Hematopoietic multipotent progenitor cell treated with erythropoietin and hydrocortisone succinate and interleukin-3 and kit ligand, for 17 days (in vitro differentiated cells): ENCODE measurements at regions not wholly inside any gene's neighbourhood (a gene's known extent, or its start where the extent isn't known, plus 50 kb on each side); places are given as distances from the start of the nearest gene placed in this dataset.
"Not testable (repeated sequence)": the region's sequence is repeated elsewhere in the genome, so short reads cannot be mapped to it uniquely, and the experiment has no call there.

Experiments
- DNase-seq: peaks from one replicate; pipeline ENCODE4 v3.0.0-alpha.2; 2015; ENCODE audit warnings: low spot score

DNA sequence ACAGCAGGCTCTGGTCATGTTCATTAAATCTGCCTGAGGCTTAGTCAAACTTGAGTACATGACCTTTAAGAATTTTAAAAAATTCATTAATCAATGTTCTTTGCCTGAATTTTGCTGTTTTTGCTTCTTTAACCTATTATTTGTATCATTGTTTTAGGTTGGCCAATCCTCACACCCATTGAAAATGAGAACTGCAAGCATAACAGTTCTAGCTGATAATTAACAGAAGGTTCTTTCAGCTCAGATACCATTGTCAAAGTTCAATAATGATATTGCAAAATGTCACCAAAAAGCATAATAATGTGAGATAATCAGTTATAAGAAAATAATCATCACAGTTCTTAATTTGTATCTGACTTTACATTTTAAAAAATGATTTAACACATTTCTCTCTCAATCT, 583.1 kb downstream of the TFAP2A start:
- no peak for DNase-seq

DNA sequence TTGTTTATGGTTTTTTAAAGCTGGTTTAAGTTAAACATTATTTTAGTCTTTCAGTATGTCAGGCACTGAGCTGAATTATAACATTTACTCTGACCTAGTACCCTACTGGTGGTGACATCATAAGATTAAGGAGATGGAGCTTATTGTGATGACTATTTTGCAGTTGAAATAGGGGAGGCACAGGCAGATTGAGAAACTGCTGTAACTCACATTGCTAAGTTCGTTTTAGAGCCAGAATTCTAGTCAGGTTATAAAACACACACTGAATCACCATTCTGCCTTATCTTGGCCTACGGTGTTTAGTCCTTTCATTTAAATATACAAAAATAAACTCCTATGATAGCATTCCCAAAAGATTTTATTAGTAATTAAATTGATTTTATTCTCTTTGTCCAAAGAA, 584.1 kb downstream of the TFAP2A start:
- DNase-seq, result no peak

DNA sequence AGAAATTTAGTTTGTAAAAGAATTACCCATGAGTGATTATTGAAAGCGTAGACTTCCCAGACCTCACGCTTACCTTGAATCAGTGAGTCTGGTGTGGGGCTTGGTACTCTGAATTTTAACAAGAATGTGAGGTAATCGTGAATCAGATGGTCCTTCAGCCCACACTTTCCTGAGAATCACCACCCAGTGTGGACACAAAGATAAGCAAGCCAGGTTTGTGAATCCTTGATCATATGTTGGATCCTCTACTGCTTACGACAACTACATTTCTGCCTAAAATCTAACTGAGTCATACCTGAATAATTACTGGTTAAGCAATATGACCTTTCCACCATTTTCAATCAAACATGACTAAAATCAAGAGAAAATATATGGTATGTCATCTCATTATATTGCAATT, 589.3 kb downstream of the TFAP2A start:
- DNase-seq, result no peak

DNA sequence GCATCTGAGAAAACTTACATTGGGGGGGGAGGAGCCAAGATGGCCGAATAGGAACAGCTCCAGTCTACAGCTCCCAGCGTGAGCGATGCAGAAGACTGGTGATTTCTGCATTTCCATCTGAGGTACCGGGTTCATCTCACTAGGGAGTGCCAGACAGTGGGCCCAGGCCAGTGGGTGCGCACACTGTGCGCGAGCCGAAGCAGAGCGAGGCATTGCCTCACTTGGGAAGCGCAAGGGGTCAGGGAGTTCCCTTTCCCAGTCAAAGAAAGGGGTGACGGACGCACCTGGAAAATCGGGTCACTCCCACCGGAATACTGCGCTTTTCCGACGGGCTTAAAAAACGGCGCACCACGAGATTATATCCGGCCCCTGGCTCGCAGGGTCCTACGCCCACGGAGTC, 604.1 kb downstream of the TFAP2A start:
- DNase-seq, result not testable (repeated sequence)

DNA sequence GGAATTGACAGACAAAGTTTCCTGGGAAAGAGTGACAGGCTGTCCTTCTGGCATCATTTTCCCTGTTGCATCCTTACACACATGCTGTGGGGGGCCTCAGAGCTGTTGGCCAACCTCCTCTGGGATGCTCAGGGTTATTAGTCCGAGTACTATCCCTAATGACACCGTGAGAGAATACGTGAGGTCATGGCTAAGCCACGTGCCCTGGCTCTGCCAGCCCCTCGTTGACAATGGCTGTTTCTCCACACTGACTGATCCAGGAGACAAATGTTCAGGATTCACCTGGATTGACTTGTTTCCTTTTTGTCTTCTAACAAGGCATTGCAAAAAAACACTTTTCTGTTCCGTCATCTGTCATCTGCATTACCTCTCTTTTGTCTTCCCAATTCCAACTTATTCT, 604.6 kb downstream of the TFAP2A start:
- DNase-seq, result no peak

DNA sequence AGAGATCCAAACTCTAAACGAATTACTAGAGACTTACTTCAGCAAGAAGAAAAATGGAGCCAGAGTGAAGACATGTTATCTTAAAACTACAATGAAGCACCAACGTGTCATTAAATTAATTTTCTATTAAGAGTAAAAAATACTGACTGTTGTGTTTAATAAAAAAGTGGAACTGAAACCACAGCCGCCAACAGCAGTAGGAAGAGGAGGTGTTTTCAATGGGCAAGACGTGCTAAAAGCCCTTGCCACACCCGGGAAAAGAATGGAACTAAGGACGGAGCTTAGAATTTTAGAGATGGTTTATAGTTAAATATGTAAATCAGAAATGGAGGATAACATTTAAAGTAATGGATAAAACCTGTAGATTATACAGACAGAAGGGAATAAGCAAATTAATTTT, 608.7 kb downstream of the TFAP2A start:
- no peak for DNase-seq

DNA sequence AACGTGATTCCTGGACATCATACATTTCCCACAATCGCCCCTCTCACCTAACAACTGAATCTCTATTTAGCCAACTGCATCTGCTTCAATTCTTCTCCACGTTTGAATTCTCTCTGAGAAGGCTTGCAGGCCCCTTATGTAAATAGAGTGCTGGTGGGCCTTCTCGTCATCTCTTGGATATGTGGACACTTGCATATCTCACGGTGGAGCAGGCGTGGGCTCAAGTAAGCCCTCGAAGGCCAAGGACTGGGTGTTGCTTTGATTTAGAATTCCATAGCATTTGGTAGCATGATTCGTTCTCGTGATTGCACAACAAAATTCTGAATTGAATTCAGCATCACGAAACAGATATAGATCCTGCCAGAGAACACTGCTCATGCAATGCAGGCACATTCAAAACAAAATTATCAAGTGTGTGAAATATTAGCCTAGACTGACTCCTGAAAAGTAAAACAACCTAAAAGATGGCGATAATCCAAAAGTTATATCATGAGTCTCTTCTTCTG, 613.6 kb downstream of the TFAP2A start:
- DNase-seq, result no peak

DNA sequence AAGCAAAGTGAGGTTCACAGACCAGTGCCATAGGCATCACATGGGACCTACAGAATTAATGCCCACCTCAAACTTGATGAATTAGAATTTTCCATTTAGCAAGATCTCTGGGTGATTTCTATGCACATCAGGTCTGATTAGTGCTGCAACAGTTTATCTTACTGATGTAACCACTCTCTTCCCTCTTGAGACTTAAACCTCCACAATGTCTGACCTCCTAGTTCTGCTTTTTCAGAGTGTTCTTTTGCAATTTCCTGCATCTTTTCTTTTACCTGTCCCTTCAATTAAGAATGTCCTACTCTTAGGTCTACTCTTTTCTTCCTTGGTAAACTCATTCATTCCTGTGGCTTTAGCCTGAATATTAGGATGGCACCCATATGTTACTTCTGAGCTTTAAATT, 615.3 kb downstream of the TFAP2A start:
- DNase-seq, result no peak

DNA sequence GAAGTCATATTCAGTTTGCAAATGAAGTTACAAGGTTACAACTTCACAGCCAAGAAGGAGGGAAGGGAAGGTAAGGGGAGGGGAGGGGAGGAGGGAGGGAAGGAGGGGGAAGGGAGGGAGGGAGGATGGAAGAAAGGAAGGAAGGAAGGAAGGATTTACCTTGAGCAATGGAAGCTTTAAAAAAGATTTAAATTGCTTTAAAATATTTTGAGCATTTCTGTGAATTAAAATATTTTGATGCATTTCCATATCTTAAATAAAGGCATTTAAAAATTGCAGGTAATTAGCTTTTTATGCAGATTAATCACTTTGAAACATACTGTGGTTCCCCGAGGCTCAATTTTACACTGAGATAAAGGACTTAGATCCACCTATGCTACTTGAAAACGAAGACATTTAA, 618.0 kb downstream of the TFAP2A start:
- no peak for DNase-seq

DNA sequence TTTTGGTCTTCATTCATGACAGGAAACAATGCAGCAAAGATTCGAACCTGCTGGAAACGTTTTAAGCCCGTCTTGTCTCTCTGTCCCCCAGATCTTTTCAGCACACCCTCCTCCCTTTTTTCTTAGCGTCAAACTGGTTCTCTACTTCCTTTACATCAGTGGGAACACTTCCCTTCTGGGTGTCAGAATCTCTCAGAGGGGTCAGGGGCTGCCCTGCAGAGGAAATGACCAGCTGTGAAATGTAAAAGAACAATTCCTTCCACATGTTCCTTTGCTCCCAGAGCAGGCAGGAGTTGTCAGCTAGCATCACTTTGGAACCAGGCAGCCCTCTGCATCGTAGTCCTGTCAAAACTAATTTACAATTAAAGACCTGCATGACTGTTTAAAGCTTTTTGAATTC, 619.0 kb downstream of the TFAP2A start:
- DNase-seq, result no peak

DNA sequence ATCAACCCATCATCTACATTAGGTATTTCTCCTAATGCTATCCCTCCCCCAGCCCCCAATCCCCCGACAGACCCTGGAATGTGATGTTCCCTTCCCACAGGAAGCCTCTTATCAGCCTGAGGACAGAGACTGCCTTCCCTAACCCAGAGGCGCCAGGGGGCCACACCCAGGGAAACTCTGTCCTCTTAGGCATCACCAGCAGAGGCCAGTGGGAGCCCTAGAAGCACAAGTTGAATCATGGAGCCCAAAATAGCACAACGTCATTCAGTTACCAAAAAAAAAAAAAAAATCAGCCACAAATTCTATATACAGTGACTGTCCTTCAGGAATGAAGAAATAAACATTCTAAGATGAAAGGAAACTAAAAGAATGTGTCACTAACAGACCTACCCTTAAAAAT, 625.7 kb downstream of the TFAP2A start:
- no peak for DNase-seq

DNA sequence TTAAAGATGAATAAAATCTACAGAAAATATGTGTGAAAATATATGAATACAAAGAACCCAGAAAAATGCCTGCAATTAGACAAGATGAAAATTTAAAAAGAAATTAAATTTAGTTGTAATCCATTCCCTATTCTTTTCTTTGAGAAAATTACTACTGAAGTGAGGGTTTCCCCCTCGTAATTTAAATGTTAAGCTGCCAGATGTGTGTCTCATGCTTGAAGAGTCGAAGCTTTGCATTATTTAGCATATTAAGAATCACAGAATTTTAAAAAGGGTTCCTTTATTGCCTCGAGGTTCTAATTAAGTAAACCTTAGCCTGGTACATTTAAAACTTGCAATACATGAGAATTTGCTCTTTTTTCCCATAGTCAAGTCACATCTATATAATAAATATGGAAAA, 630.1 kb downstream of the TFAP2A start:
- DNase-seq, result no peak

DNA sequence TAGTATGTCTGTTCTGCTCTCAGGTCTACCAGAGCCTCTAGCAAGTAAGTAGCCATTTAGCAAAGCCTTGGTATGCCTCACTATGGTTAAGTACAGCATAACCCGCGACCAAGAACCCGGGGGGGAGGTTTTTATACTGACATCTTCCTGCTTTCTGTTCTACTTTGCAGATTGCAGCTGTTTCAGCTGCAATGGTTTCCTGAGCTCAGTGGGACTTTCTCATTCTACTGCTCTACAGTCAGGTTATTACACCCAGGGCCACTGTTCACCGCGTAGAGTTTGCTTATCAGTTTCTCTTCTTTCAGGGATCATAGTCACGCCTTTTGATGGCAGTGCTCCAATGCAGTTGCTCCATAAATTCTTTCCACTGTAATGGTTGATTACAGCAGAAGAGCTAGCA, 631.3 kb downstream of the TFAP2A start:
- DNase-seq, result no peak

DNA sequence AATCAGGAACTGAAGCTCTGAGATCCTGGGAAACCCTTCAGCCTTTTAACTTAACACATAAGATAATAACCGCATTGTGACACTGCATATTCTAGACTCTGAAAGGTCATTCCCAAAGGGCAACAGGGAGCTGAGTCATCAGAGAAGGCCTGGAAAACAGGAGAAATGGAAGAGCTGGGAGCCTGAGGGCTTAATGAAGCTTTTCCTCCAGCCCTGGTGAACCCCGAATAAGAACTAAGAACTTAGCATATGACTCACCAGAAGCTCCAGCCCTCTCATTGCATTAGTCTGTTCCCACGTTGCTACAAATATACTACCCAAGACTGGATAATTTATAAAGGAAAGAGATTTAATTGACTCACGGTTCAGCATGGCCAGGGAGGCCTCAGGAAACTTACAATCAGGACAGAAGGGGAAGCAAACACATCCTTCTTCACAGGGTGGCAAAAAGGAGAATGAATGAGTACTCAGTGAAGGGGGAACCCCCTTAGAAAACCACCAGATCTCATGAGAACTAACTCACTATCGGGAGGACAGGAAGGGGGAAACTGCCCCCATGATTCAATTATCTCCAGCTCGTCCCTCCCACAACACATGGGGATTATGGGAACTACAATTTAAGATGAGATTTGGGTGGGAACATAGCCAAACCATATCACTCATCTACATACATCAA, 648.5 kb downstream of the TFAP2A start:
- no peak for DNase-seq

DNA sequence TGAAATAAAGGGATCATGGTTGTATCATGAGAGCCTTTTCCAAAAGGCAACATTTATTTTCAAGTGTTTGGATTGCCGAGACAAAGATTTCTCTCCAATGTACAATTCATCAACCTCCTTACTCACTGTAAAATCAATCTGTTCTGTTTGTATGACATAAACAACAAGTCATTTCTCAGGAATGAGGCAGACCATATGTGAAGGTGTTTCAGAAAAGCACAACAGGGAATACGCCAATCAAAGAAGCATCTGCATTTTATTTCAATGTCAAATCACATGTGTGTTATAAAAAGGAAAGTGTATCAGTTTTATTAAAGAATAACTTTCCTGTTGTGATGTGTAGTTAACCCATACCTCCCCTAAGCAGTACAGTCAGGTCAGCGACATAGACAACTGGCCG, 653.7 kb downstream of the TFAP2A start:
- DNase-seq, result no peak

DNA sequence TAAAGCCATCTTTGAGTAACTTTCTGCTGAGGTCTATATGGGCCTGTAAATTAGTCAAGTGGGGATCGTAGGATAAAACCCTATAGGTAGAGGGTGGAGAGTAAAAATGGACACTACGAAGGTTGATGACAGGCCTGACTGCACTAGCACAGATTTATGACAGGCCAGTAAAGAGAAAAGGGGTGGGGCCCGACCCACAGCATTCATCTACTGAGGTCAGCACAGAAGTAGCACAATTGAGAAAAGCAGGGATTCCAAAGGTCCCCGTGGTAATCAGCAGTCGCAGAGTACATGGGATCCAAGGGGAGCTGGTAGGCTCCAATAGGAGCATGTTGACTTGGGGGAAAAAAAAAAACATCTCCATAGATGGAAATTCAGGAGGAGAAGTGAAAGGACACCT, 660.4 kb downstream of the TFAP2A start:
- DNase-seq, result no peak

DNA sequence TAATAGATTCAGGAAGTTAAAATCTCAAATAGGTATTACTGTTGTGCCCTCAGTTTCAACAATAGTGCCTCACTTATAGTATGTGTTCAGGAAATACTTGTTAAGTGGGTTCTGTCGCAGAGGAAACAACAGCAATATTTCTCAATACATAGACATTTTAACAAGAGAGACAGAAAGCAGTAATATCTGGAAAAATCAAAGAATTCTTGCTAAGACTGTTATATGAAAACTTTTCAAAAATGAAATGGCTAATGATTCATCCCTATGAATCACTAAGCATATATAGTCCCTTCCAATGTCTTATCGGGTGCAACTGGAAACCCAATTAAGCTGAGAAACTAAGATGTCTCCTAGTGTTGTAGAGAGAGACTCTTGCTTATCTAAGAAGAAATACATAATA, 668.9 kb downstream of the TFAP2A start:
- DNase-seq, result no peak

DNA sequence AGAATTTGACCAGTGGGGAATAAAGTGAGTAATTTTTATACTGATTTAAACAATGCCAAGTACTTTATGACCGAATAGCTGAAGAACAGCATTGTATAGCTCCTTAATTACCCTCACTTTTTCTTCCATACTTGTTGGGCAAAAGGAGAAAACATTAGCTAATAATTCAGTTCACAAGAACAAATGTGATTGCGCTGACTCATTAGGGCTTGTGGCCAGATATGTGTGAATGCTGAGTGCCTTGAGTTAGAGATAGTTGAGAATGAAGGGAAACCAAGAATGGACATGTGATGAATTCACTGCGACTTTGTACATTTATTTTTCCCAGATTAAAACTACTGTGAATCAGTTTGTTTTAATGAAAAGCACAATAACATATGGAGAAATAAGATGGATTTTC, 669.4 kb downstream of the TFAP2A start:
- no peak for DNase-seq

DNA sequence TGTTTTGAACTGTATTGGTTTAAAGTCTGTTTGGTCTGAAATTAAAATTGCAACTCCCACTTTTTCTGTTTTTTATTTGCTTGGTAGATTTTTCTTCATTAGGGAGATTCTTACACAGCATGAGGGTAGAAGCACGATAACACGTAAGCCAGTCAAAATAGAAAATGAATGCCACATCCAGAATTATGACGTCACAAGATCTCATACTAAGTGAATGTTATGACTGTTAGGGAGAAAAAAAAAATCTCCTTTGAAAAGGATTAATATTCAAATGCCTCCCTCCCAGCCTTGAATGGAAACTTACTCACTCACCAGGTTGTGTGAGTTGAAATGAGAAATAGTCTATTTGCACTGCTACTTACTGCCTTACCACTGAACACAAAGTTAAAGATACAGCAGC, 670.8 kb downstream of the TFAP2A start:
- DNase-seq, result no peak

DNA sequence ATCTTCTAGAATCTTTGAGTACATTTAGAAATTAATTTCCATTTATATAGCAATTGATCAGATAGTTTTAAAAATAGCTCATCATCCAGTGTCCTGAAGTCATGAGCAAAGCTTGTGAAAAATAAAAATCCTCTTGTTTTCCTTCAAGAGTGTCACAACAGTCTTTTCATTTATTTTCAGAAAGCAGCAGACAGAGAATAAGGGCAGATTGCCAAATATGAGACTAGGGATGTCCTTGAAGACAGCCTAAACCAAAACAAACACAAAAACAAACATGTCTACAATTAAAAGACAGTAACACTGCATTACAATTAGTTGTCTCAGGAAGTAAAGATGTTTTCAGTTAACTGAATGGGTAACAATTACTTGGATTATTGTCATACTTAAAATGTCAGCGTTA, 682.8 kb downstream of the TFAP2A start:
- no peak for DNase-seq

DNA sequence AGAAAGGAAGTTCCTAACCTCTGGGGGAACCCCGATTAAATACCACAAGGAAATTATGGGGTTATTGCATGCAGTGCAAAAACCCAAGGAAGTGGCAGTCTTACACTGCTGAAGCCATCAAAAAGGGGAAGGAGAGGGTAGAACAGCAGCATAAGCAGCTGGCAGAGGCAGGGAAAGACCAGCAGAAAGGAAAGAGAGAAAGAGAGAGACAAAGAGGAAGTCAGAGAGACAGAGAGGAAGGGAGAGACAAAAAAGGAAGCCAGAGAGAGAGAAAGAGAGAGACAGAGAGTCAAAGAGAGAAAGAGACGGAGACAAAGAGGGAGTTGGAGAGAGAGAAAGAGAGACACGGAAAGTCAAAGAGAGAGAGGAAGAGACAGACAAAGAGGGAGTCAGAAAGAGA, 689.1 kb downstream of the TFAP2A start:
- DNase-seq, result not testable (repeated sequence)

DNA sequence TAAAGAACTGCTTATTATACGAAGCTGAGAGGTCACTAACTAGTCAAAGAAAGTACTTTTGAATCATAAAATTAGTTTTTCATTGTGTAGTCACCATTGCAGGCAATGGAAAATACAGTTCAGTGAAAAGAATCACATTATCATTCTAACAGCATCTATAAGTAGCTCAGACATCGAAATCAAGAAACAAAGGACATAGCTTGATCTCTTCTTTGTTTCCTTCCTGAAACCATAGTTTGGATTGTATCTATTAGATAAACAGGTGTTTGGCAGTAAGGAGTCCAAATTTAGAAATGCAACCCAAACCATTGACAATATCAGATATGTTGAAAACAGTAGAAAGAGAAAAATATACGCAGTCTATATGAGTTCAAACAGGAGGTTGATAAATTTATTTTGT, 697.3 kb downstream of the TFAP2A start:
- DNase-seq, result no peak

DNA sequence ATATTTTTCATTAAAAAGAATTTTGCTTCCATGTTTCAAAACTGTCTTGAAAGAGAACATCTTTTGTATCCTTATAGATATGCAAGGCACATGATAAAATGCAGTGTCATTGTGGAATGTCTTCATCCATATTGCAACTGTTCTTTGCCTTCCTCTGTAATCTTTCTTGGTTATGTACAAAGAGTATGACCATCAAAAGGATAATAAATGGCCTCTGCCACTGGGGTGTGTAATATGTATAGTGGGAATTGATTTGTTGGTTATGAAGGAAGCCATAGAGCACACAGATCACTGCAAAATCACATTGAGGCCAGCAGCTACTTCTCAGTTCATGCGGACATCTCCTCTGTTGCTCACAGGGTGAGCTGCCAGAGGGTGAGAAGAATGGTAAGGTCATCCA, 703.5 kb downstream of the TFAP2A start:
- DNase-seq, result no peak

DNA sequence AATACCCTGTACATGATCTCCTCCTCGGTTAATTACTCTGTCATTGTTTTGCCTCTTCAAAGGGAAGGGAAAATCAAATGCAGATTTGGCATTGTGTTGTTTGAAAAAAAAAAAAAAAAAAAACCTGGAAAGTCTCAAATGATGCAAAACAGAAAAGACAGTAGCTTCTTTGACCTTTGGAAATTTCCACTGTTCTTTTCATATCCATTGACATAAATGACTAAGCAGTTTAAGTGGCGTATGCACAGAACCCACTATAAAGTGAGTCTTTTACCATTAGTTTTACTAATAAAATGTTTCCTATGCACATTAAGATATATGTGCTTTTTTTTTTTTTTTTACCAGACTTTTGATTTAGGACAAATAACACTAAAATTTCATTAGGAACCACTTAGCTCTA, 704.3 kb downstream of the TFAP2A start:
- DNase-seq, result no peak

DNA sequence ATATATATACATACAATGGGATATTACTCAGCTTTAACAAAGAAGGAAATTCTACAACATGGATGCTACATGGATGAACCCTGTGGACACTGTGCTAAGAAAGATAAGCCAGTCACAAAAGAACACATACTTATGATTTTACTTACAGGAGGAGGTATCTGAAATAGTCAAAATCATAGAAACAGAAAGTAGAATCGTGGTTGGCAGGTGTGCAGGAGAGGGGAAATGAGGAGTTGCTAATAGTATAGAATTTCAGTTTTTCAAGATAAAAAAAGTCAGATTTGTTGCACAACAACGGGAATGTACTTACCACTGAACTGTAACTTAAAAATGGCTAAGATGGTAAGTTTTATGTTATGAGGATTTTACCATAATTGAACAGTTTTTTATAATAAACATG, 706.3 kb downstream of the TFAP2A start:
- no peak for DNase-seq
